ENCODE measurements at regions not wholly inside any gene's neighbourhood (a gene's known extent, or its start where the extent isn't known, plus 50 kb on each side); places are given as distances from the start of the nearest gene placed in this dataset.

DNA sequence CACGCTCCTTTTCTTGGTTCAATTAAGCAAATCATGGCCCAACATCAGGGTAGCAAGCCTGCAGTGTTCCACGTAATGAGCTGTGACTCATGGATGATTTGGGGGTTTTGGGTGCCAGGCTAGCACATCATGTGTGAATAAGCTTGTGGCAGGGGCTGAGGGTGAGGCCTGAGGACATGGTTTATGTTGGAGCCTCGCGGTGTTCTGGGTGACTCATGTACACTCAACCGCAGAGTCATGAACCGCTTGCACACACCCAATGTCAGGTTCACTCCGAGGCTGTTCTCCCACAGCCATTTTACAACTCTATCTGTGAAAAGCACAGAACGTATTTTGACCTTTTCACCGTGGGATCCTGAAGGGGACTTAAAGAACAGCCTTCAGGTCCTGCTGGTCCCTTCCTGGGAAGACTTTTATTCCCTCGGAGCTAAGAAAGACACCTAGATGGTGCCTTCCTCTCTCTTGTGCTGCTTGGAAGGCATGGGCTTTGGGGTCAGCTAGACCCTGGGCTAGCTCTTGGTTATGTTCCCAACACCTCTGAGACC is 139.9 kb upstream of the ZEB2 start:
- Histone ChIP-seq H3K36me3 (no peaks in the 10 kb centered on the region), H3K4me1 (ENCODE audit: insufficient read depth) (no peaks in the 10 kb centered on the region), H3K27ac (no peak overlapping the region), H3K4me3 (no peak overlapping the region), H3K9me3 (no peaks in the 10 kb centered on the region), H3K27me3 (no peaks in the 10 kb centered on the region)
- intact Hi-C loops (cut with DNase I): no loop called here
- 94 to 96% (median 95%) methylated on average over 10 of the region's 10 CpGs for WGBS, 3 donors
- no peak for DNase-seq
- TF ChIP-seq, protein P1, sequence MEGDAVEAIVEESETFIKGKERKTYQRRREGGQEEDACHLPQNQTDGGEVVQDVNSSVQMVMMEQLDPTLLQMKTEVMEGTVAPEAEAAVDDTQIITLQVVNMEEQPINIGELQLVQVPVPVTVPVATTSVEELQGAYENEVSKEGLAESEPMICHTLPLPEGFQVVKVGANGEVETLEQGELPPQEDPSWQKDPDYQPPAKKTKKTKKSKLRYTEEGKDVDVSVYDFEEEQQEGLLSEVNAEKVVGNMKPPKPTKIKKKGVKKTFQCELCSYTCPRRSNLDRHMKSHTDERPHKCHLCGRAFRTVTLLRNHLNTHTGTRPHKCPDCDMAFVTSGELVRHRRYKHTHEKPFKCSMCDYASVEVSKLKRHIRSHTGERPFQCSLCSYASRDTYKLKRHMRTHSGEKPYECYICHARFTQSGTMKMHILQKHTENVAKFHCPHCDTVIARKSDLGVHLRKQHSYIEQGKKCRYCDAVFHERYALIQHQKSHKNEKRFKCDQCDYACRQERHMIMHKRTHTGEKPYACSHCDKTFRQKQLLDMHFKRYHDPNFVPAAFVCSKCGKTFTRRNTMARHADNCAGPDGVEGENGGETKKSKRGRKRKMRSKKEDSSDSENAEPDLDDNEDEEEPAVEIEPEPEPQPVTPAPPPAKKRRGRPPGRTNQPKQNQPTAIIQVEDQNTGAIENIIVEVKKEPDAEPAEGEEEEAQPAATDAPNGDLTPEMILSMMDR (IDR thresholded peaks at IDR 0.05): no peak
- TF ChIP-seq EP300 (IDR thresholded peaks at IDR 0.05): no peak
- no peak for TF ChIP-seq POLR2A (IDR thresholded peaks at IDR 0.05)

DNA sequence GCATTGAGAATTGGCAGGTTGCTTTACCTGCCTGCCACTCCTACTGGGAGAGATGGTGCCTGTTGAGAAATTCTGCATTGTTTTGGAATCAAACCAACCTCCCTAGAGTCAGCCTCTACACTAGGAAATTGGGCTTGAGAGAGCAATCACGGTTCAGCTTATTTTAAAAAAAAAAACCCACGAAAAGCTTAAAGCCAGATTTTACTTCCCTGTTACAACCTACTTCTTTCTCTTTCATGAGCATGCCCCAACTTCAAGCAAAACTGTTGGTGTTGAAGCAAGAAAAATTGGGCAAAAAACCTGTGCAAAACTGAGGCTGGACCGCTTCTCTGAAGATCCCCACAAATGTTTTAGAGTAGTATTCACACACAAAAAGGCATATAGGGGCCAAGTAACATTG is 134.6 kb upstream of the ZEB2 start:
- Histone ChIP-seq H3K9me3 (no peaks in the 10 kb centered on the region), H3K4me1 (ENCODE audit: insufficient read depth) (no peaks in the 10 kb centered on the region), H3K27me3 (no peaks in the 10 kb centered on the region), H3K36me3 (no peaks in the 10 kb centered on the region), H3K4me3 (no peak overlapping the region), H3K27ac (no peak overlapping the region)
- intact Hi-C loops (cut with DNase I): no loop called here
- no peak for DNase-seq
- TF ChIP-seq, protein P1 (IDR thresholded peaks at IDR 0.05): no peak
- no peak for TF ChIP-seq POLR2A (IDR thresholded peaks at IDR 0.05)
- no peak for TF ChIP-seq EP300 (IDR thresholded peaks at IDR 0.05)
- WGBS, 3 donors: 75 to 92% (median 92%) methylated on average over 3 of the region's 3 CpGs

DNA sequence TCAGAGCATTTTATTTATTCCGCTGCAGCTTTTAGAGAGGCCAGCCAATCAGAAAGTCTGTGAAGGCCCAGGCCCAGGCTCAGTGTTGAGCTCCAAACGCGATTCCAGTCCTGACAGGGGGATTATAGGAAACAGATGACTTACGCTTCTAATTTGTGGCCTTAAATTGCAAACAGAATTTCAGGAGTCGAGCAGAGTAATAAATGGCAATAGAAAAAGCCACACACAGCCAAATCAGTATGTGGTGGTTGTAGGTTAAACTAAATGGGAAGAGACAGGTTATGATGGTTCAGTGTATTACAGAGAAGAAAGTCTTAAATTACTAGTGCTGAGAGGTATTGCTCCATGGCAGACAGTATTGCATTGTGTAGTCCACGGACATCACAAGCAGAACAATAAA is 131.0 kb upstream of the ZEB2 start:
- 70 to 82% (median 81%) methylated on average over 6 of the region's 6 CpGs for WGBS, 3 donors
- no peak for DNase-seq
- Histone ChIP-seq H3K9me3 (no peaks in the 10 kb centered on the region), H3K27ac (no peak overlapping the region), H3K4me1 (ENCODE audit: insufficient read depth) (no peaks in the 10 kb centered on the region), H3K36me3 (no peaks in the 10 kb centered on the region), H3K4me3 (no peak overlapping the region), H3K27me3 (no peaks in the 10 kb centered on the region)
- TF ChIP-seq, protein P1 (IDR thresholded peaks at IDR 0.05): no peak
- no peak for TF ChIP-seq EP300 (IDR thresholded peaks at IDR 0.05)
- TF ChIP-seq POLR2A (IDR thresholded peaks at IDR 0.05): no peak
- intact Hi-C loops (cut with DNase I): no loop called here

- TF ChIP-seq EP300 (IDR thresholded peaks at IDR 0.05) (no peak), POLR2A (IDR thresholded peaks at IDR 0.05) (no peak)
- TF ChIP-seq, protein P1 (IDR thresholded peaks at IDR 0.05): no peak
- no peaks in the 10 kb centered on the region for H3K9me3 ChIP-seq
- intact Hi-C loops (cut with DNase I): no loop called here
- H3K4me3 ChIP-seq: no peak overlapping the region
- H3K4me1 ChIP-seq (ENCODE audit: insufficient read depth): no peaks in the 10 kb centered on the region
- 93 to 97% (median 96%) methylated on average over 13 of the region's 13 CpGs for WGBS, 3 donors
- H3K36me3 ChIP-seq: no peaks in the 10 kb centered on the region
- no peak overlapping the region for H3K27ac ChIP-seq
- no peaks in the 10 kb centered on the region for H3K27me3 ChIP-seq
- DNase-seq: no peak
Observed at GRCh38 chr2:144648837-144649465, 129.0 kb upstream of the ZEB2 start.
